K562 (cell line): ENCODE measurements at regions not wholly inside any gene's neighbourhood (a gene's known extent, or its start where the extent isn't known, plus 50 kb on each side); places are given as distances from the start of the nearest gene placed in this dataset.
A peak's percentile ranks its signal among the peaks of the same experiment; 100 is the strongest.

ENCODE experiments used
- ATAC-seq: fragments of 200-7000 bp; cut with Tn5 transposase; 3 replicates; pipeline ENCODE4 v1.9.1; 2020; ENCODE audit warnings: moderate library complexity
- BruUV-seq: library from RNA; stranded (reverse); fragments of 400-500 nt; replicated peaks from 2 replicates; lab custom pipeline; 2021; lab: Mats Ljungman, UMichigan
- CTCF ChIA-PET: fragments of 300-600 bp; formaldehyde crosslinking; extraction: SDS; loops from one replicate; lab custom pipeline; 2021; ENCODE audit warnings: low intra/inter-chr PET ratio; lab: Yijun Ruan, JAX
- POLR2A ChIA-PET: fragments of 300-600, 350-650 bp; sonication (Branson Sonifier 250); formaldehyde crosslinking; extraction: SDS; loops from one replicate; lab custom pipeline; 2021; ENCODE audit warnings: antibody characterized with exemption, inconsistent platforms; lab: Yijun Ruan, JAX
- DNase-seq, 4 experiments: peaks; one replicate each; pipeline versions ENCODE4 v3.0.0 to v3.0.0-alpha.2; 2011 to 2018; ENCODE audit warnings: low spot score in 3 of 4, mixed read lengths in 3 of 4; ENCODE audit errors: extremely low read depth in 1 of 4
- FAIRE-seq: peaks from 2 replicates; lab custom pipeline; 2011; peaks lifted over from hg19 to GRCh38; lab: Jason Lieb, UNC
- H2AFZ ChIP-seq: 2 replicates; pipeline ENCODE4 v1.6.0; 2011; ENCODE audit warnings: low read depth, low read length, control low read depth, inconsistent platforms
- H3K27ac ChIP-seq: fragments of 200-600 bp; 3 replicates; pipeline ENCODE4 v1.8.0; 2011; ENCODE audit warnings: low read depth, mild to moderate bottlenecking, control low read depth, inconsistent platforms, low read length, moderate library complexity, mixed read lengths; ENCODE audit errors: extremely low read depth
- H3K27me3 ChIP-seq, 2 experiments: fragments of 300-600 bp in 1 of 2; 2 replicates in 1 of 2; 3 replicates in 1 of 2; pipeline versions ENCODE4 v1.6.0 to v1.8.0; 2011; ENCODE audit warnings: inconsistent platforms in 2 of 2, low read length in 2 of 2, mild to moderate bottlenecking in 1 of 2, mixed read lengths in 1 of 2, moderate library complexity in 1 of 2; ENCODE audit not compliant: control insufficient read depth in 2 of 2, insufficient read depth in 2 of 2
- H3K36me3 ChIP-seq: fragments of 300-600 bp; 3 replicates; pipeline ENCODE4 v1.8.0; 2011; ENCODE audit warnings: mild to moderate bottlenecking, low read length, inconsistent platforms; ENCODE audit not compliant: control insufficient read depth, insufficient read depth
- H3K4me1 ChIP-seq, 2 experiments: fragments of 200-600 bp in 1 of 2; replicated peaks in 1 of 2; 2 replicates in 1 of 2; 3 replicates in 1 of 2; pipeline versions ENCODE4 v1.5.1 to v1.8.0; 2011; ENCODE audit warnings: inconsistent platforms in 2 of 2, low read length in 2 of 2, mild to moderate bottlenecking in 1 of 2, mixed read lengths in 1 of 2, moderate library complexity in 1 of 2; ENCODE audit not compliant: control insufficient read depth in 2 of 2, insufficient read depth in 2 of 2
- H3K4me2 ChIP-seq: 2 replicates; pipeline ENCODE4 v1.6.1; 2011; ENCODE audit warnings: low read length, control low read depth, inconsistent platforms, mixed read lengths; ENCODE audit not compliant: insufficient read depth
- H3K4me3 ChIP-seq: fragments of 200-600 bp; sonication (generic), shearing (Covaris generic); 2 replicates; pipeline ENCODE4 v1.5.1; 2016; ENCODE audit warnings: control low read depth, inconsistent platforms
- H3K79me2 ChIP-seq: fragments of 200-600 bp; 3 replicates; pipeline ENCODE4 v1.8.0; 2011; ENCODE audit warnings: low read length, inconsistent platforms; ENCODE audit not compliant: control insufficient read depth, insufficient read depth
- H3K9ac ChIP-seq, 2 experiments: 2 replicates each; pipeline versions ENCODE4 v1.6.0 to v1.6.1; 2011; ENCODE audit warnings: low read depth in 2 of 2, low read length in 2 of 2, control low read depth in 1 of 2, inconsistent platforms in 1 of 2, mild to moderate bottlenecking in 1 of 2, mixed read lengths in 1 of 2; ENCODE audit not compliant: insufficient read depth in 1 of 2
- H3K9me1 ChIP-seq: one replicate; pipeline ENCODE4 v1.6.0; 2011; ENCODE audit warnings: inconsistent platforms, mild to moderate bottlenecking, low read length, moderate library complexity; ENCODE audit not compliant: control insufficient read depth, insufficient read depth
- H3K9me3 ChIP-seq: replicated peaks from 2 replicates; pipeline ENCODE4 v1.5.1; 2011; ENCODE audit warnings: low read depth, low read length, inconsistent platforms; ENCODE audit not compliant: control insufficient read depth, insufficient read depth
- H4K20me1 ChIP-seq: replicated peaks from 2 replicates; pipeline ENCODE4 v1.6.1; 2011; ENCODE audit warnings: low read length, inconsistent platforms, mixed read lengths; ENCODE audit not compliant: control insufficient read depth, insufficient read depth
- HMBOX1 ChIP-seq: sonication (generic); IDR thresholded peaks from 2 replicates; pipeline ENCODE4 v1.6.1; 2016
- JUND ChIP-seq, 2 experiments: IDR thresholded peaks; 2 replicates in 1 of 2; 3 replicates in 1 of 2; pipeline ENCODE4 v1.6.1; 2011; ENCODE audit warnings: borderline replicate concordance in 2 of 2, low read depth in 2 of 2, low read length in 2 of 2, improper control_type of control experiment in 1 of 2, missing biosample characterization in 1 of 2, missing genetic modification characterization in 1 of 2, missing genetic modification reagents in 1 of 2
- NFYB ChIP-seq: IDR thresholded peaks from 2 replicates; pipeline ENCODE4 v1.6.1; 2011; ENCODE audit warnings: mild to moderate bottlenecking, moderate library complexity; ENCODE audit not compliant: insufficient read length; ENCODE audit errors: extremely low read depth
- SAFB ChIP-seq: fragments of 200-400 bp; formaldehyde crosslinking; IDR thresholded peaks from 2 replicates; pipeline ENCODE4 v1.6.1; 2017; ENCODE audit warnings: low read depth, low read length, borderline replicate concordance
- TAL1 ChIP-seq: fragments of 450-650 bp; IDR thresholded peaks from 2 replicates; pipeline ENCODE4 v1.6.1; 2016; ENCODE audit warnings: mild to moderate bottlenecking
- ZBTB17 ChIP-seq: fragments of 450-650 bp; formaldehyde crosslinking; IDR thresholded peaks from 2 replicates; pipeline ENCODE4 v1.4.0; 2020; ENCODE audit warnings: mild to moderate bottlenecking
- ZNF23 ChIP-seq: fragments of 250-450 bp; sonication (Bioruptor Pico); IDR thresholded peaks from 2 replicates; pipeline ENCODE4 v1.4.0; 2020; ENCODE audit warnings: mild to moderate bottlenecking
- in situ Hi-C: fragments of 300-500 bp; cut with MboI; formaldehyde crosslinking; loops from 4 replicates; pipeline ENCODE4 v1.15.0; 2018; ENCODE audit warnings: inconsistent platforms, mixed read lengths
- intact Hi-C: fragments of 100-400 bp; cut with micrococcal nuclease; formaldehyde crosslinking; loops from 2 replicates; pipeline ENCODE4 v1.14.2; 2022

DNA sequence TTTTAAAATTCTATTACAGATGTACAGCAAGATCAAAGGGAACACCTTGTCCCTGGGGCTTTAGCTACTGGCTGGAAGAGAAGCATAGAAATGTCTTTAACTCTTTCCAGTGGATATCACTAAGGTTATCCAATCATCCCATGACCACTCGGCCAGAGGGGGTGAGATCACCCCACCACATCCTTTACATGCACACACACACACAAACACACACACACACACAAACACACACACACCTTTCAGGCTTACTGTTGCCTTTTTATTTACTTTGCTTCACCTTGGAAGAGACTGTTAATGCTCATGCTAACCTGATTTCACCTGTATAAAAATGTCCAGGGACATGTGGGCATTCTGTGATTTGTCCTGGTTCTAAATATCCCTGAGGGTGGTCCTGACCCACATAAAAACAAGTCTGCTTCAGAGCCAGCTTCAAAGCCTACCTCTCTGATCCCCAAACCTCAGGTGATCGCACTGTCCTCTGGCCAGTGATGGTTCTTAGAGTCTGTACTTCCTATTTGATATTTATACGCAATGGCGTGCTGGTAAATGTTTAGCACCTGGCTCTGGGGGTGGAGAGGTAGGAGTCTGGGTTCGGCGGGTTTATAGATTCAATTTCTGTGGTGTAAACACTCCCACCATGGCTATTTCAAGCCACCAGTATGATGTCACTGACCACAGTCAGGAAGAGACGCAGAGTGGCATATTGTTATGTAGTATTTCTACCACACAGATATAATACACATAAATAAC lies 166.1 kb upstream of the EEA1 start (continued):
- TF ChIP-seq TAL1 (no peak), JUND (IDR thresholded peaks at IDR 0.05; ENCODE audit: borderline replicate concordance, low read depth, low read length) (peak; percentile 13; the same call in 1 of the 2 replicates), JUND (tag; IDR thresholded peaks at IDR 0.05; ENCODE audit: borderline replicate concordance, low read depth, low read length) (no peak)

DNA sequence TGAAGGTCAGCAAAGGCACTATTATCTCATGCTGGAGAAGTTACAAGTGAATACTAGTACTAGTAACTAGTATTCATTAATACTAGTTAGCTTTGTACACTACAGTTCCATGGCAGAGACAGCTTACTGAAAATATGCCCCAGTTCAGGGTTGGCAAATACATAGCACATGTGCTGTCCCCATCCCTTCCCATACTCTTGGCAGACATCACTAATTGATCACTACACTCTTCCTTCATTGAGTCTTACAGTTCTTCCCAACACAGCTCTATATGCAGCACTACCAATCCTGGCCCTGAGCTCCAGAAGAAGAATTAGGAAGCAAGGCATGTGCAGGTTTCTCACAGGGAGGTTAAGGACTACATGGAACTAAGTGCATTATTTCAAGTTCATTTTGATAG lies 168.3 kb upstream of the EEA1 start:
- FAIRE-seq (no peak), ATAC-seq (no peak), DNase-seq (no peak)
- in situ Hi-C loops, result no loop called here
- H3K27me3 ChIP-seq, result no peaks in the 10 kb centered on the region
- no peak overlapping the region for H3K4me2 ChIP-seq
- no peak overlapping the region for H3K27ac ChIP-seq
- CTCF ChIA-PET, result interaction anchor here (0.6 to 0.7 kb wide), 2 partner anchors 286 to 372 kb away, joined by 3 read pairs; no protein-coding TSS in a partner anchor
- H3K9me3 ChIP-seq, result no peaks in the 10 kb centered on the region
- POLR2A ChIA-PET, result interaction anchor here (0.6 to 1.3 kb wide), 3 partner anchors 306 to 377 kb away, joined by 3 to 4 read pairs (median 3); no protein-coding TSS in a partner anchor
- H3K36me3 ChIP-seq, result no peaks in the 10 kb centered on the region
- intact Hi-C loops, result loop anchor here (5.0 kb wide), 2 partner anchors 280 to 300 kb away; partner anchors contain the start of gene NUDT4
- no peak overlapping the region for H3K9ac ChIP-seq
- BruUV-seq, result no TSS peak
- H3K79me2 ChIP-seq, result no peaks in the 10 kb centered on the region
- TF ChIP-seq HMBOX1, result peak; percentile 80
- TF ChIP-seq SAFB, result no peak
- no peak for TF ChIP-seq NFYB
- TF ChIP-seq ZBTB17, result peak; percentile 91
- TF ChIP-seq ZNF23 (CRISPR knock-in tag), result peak; percentile 83
- H4K20me1 ChIP-seq, result no peaks in the 10 kb centered on the region
- no peaks in the 10 kb centered on the region for H3K9me1 ChIP-seq
- no peak overlapping the region for H3K4me3 ChIP-seq
- peaks cover 0 to 9% of the 10 kb centered on the region in 2 experiments; a peak in 2 of 5 replicates for H3K4me1 ChIP-seq
- H2AFZ ChIP-seq, result no peak overlapping the region
